H9 (cell line): ENCODE measurements at regions not wholly inside any gene's neighbourhood (a gene's known extent, or its start where the extent isn't known, plus 50 kb on each side); places are given as distances from the start of the nearest gene placed in this dataset.

Experiments used
- DNase-seq: peaks from one replicate; pipeline ENCODE4 v3.0.0-alpha.2; 2017
- H2AFZ ChIP-seq: one replicate; pipeline ENCODE4 v1.6.1; 2013; ENCODE audit warnings: mild to moderate bottlenecking, low read length, control low read depth, moderate library complexity
- H2AK5ac ChIP-seq: 2 replicates; pipeline ENCODE4 v1.6.1; 2013; ENCODE audit warnings: low read length, control low read depth, mixed read lengths; ENCODE audit not compliant: insufficient read length
- H2BK120ac ChIP-seq: one replicate; pipeline ENCODE4 v1.6.1; 2013; ENCODE audit warnings: low read depth, mild to moderate bottlenecking, low read length, control low read depth, inconsistent platforms; ENCODE audit not compliant: poor library complexity, severe bottlenecking
- H2BK12ac ChIP-seq: 2 replicates; pipeline ENCODE4 v1.6.1; 2013; ENCODE audit warnings: low read length, control low read depth, mixed read lengths, low read depth; ENCODE audit not compliant: insufficient read length
- H2BK15ac ChIP-seq: 2 replicates; pipeline ENCODE4 v1.6.1; 2013; ENCODE audit warnings: low read depth, low read length, control low read depth
- H2BK20ac ChIP-seq: one replicate; pipeline ENCODE4 v1.6.1; 2013; ENCODE audit warnings: low read depth, mild to moderate bottlenecking, low read length, control low read depth, inconsistent platforms; ENCODE audit not compliant: poor library complexity, severe bottlenecking
- H2BK5ac ChIP-seq: 2 replicates; pipeline ENCODE4 v1.6.1; 2013; ENCODE audit warnings: low read length, control low read depth, mixed read lengths; ENCODE audit not compliant: insufficient read length
- H3K14ac ChIP-seq: 2 replicates; pipeline ENCODE4 v1.6.1; 2013; ENCODE audit warnings: low read length, control low read depth; ENCODE audit not compliant: insufficient read depth
- H3K18ac ChIP-seq: 2 replicates; pipeline ENCODE4 v1.6.1; 2013; ENCODE audit warnings: low read depth, mild to moderate bottlenecking, mixed read lengths, low read length, control low read depth; ENCODE audit not compliant: insufficient read length
- H3K23ac ChIP-seq: 2 replicates; pipeline ENCODE4 v1.6.1; 2013; ENCODE audit warnings: low read length, control low read depth, mixed read lengths, low read depth; ENCODE audit not compliant: insufficient read length
- H3K23me2 ChIP-seq: 2 replicates; pipeline ENCODE4 v1.6.1; 2013; ENCODE audit warnings: low read depth, mild to moderate bottlenecking, mixed read lengths, low read length, control low read depth; ENCODE audit not compliant: insufficient read length, poor library complexity, severe bottlenecking
- H3K27ac ChIP-seq: 2 replicates; pipeline ENCODE4 v1.5.1; 2013; ENCODE audit warnings: low read length, control low read depth, mixed read lengths, low read depth; ENCODE audit not compliant: insufficient read length
- H3K27me3 ChIP-seq: 2 replicates; pipeline ENCODE4 v1.6.1; 2013; ENCODE audit warnings: low read length, control low read depth, inconsistent platforms; ENCODE audit not compliant: insufficient read depth
- H3K4ac ChIP-seq: 2 replicates; pipeline ENCODE4 v1.6.1; 2013; ENCODE audit warnings: low read depth, mild to moderate bottlenecking, control low read depth, inconsistent platforms, low read length, moderate library complexity
- H3K4me1 ChIP-seq: 2 replicates; pipeline ENCODE4 v1.6.1; 2013; ENCODE audit warnings: low read length, control low read depth, inconsistent platforms; ENCODE audit not compliant: insufficient read depth
- H3K4me2 ChIP-seq: 2 replicates; pipeline ENCODE4 v1.6.1; 2013; ENCODE audit warnings: low read length, control low read depth, mixed read lengths; ENCODE audit not compliant: insufficient read length, insufficient read depth
- H3K56ac ChIP-seq: 2 replicates; pipeline ENCODE4 v1.6.1; 2013; ENCODE audit warnings: low read depth, mild to moderate bottlenecking, mixed read lengths, low read length, control low read depth; ENCODE audit not compliant: insufficient read length
- H3K79me1 ChIP-seq: 2 replicates; pipeline ENCODE4 v1.6.1; 2013; ENCODE audit warnings: low read depth, mild to moderate bottlenecking, moderate library complexity, low read length, control low read depth, inconsistent platforms; ENCODE audit not compliant: insufficient read depth, poor library complexity, severe bottlenecking
- H3K79me2 ChIP-seq: 2 replicates; pipeline ENCODE4 v1.6.1; 2013; ENCODE audit warnings: low read length, control low read depth, inconsistent platforms; ENCODE audit not compliant: insufficient read depth
- H3K9ac ChIP-seq: 2 replicates; pipeline ENCODE4 v1.6.1; 2013; ENCODE audit warnings: low read length, control low read depth, mixed read lengths; ENCODE audit not compliant: insufficient read length; ENCODE audit errors: extremely low read depth
- H3K9me3 ChIP-seq: one replicate; pipeline ENCODE4 v1.6.1; 2013; ENCODE audit warnings: low read depth, low read length, inconsistent platforms; ENCODE audit not compliant: control insufficient read depth
- H3T11ph ChIP-seq: one replicate; pipeline ENCODE4 v1.6.1; 2013; ENCODE audit warnings: mild to moderate bottlenecking, low read length, control low read depth, inconsistent platforms
- H4K20me1 ChIP-seq: one replicate; pipeline ENCODE4 v1.6.1; 2013; ENCODE audit not compliant: control insufficient read depth, insufficient read length, insufficient read depth
- H4K5ac ChIP-seq: 2 replicates; pipeline ENCODE4 v1.6.1; 2013; ENCODE audit warnings: low read depth, mild to moderate bottlenecking, mixed read lengths, low read length, control low read depth; ENCODE audit not compliant: insufficient read length
- H4K8ac ChIP-seq: replicated peaks from 2 replicates; pipeline ENCODE4 v1.6.1; 2013; ENCODE audit warnings: low read length, control low read depth, mixed read lengths, low read depth; ENCODE audit not compliant: insufficient read length
- H4K91ac ChIP-seq: 2 replicates; pipeline ENCODE4 v1.6.1; 2013; ENCODE audit warnings: low read depth, mild to moderate bottlenecking, moderate library complexity, mixed read lengths, low read length, control low read depth; ENCODE audit not compliant: insufficient read length
- H3K27ac Mint-ChIP-seq, 3 experiments: 2 replicates in 2 of 3; 3 replicates in 1 of 3; pipeline ENCODE4 v1.8.0; 2020 to 2021; ENCODE audit warnings: mixed read lengths in 3 of 3, mild to moderate bottlenecking in 1 of 3, moderate library complexity in 1 of 3
- H3K27me3 Mint-ChIP-seq: 2 replicates; pipeline ENCODE4 v1.8.0; 2021; ENCODE audit warnings: low read depth, mild to moderate bottlenecking, moderate library complexity, mixed read lengths
- H3K36me3 Mint-ChIP-seq, 3 experiments: 2 replicates in 2 of 3; 3 replicates in 1 of 3; pipeline ENCODE4 v1.8.0; 2020 to 2021; ENCODE audit warnings: low read depth in 3 of 3, mixed read lengths in 3 of 3; ENCODE audit not compliant: insufficient read depth in 1 of 3
- H3K4me1 Mint-ChIP-seq, 2 experiments: 2 replicates each; pipeline ENCODE4 v1.8.0; 2020; ENCODE audit warnings: mixed read lengths in 2 of 2
- H3K4me3 Mint-ChIP-seq, 2 experiments: 2 replicates in 1 of 2; 3 replicates in 1 of 2; pipeline ENCODE4 v1.8.0; 2020 to 2021; ENCODE audit warnings: mild to moderate bottlenecking in 2 of 2, mixed read lengths in 2 of 2, moderate library complexity in 1 of 2
- H3K9me3 Mint-ChIP-seq, 2 experiments: 2 replicates in 1 of 2; 3 replicates in 1 of 2; pipeline ENCODE4 v1.8.0; 2020; ENCODE audit warnings: mild to moderate bottlenecking in 2 of 2, mixed read lengths in 2 of 2, moderate library complexity in 1 of 2
- CTCF ChIP-seq: fragments of 200-600 bp; sonication (generic); conservative IDR thresholded peaks from 3 replicates; pipeline ENCODE4 v1.8.0; 2021; ENCODE audit warnings: antibody characterized with exemption, mild to moderate bottlenecking
- WGBS: extraction: QIAGEN DNeasy Blood & Tissue Kit; methylation state at CpG from one replicate; pipeline ENCODE4 v1.1.7; 2013; ENCODE audit warnings: missing lambda C conversion rate, low lambda C conversion rate, mixed read lengths; ENCODE audit not compliant: insufficient read length; ENCODE audit errors: extremely low coverage; 5-methylcytosine and 5-hydroxymethylcytosine counted together

GRCh38 chr4:110849461-110849860, 226.6 kb upstream of the PITX2 start:
- Histone ChIP-seq H2BK120ac (no peak overlapping the region), H3K4me2 (no peak overlapping the region), H3K4me1 (no peaks in the 10 kb centered on the region), H3K23ac (no peak overlapping the region), H3K14ac (no peak overlapping the region), H3K18ac (no peak overlapping the region), H3K9me3 (no peaks in the 10 kb centered on the region), H2BK15ac (no peak overlapping the region), H3K9ac (no peak overlapping the region), H3K79me1 (no peaks in the 10 kb centered on the region), H2BK20ac (no peak overlapping the region), H2BK5ac (no peak overlapping the region), H4K91ac (no peak overlapping the region), H2BK12ac (no peak overlapping the region), H4K20me1 (no peaks in the 10 kb centered on the region), H3K4ac (no peak overlapping the region), H3K23me2 (no peaks in the 10 kb centered on the region), H3K56ac (no peak overlapping the region), H4K8ac (no peak overlapping the region), H2AK5ac (no peak overlapping the region), H3K27ac (no peak overlapping the region), H3K79me2 (no peaks in the 10 kb centered on the region), H4K5ac (no peak overlapping the region), H3K27me3 (no peaks in the 10 kb centered on the region), H3T11ph (no peak overlapping the region), H2AFZ (no peak overlapping the region)
- H3K4me1 Mint-ChIP-seq: peaks cover 0 to 3% of the 10 kb centered on the region in 2 experiments; a peak in 1 of 4 replicates
- no peak overlapping the region for H3K27ac Mint-ChIP-seq
- H3K36me3 Mint-ChIP-seq: no peaks in the 10 kb centered on the region
- no peak overlapping the region for H3K4me3 Mint-ChIP-seq
- WGBS: no CpG with 5 or more reads among the region's 6 CpGs
- DNase-seq: no peak
- TF ChIP-seq CTCF: no peak
- peaks cover 10% of the 10 kb centered on the region for H3K27me3 Mint-ChIP-seq
- no peaks in the 10 kb centered on the region for H3K9me3 Mint-ChIP-seq
